ENCODE measurements at regions not wholly inside any gene's neighbourhood (a gene's known extent, or its start where the extent isn't known, plus 50 kb on each side); places are given as distances from the start of the nearest gene placed in this dataset.

DNA sequence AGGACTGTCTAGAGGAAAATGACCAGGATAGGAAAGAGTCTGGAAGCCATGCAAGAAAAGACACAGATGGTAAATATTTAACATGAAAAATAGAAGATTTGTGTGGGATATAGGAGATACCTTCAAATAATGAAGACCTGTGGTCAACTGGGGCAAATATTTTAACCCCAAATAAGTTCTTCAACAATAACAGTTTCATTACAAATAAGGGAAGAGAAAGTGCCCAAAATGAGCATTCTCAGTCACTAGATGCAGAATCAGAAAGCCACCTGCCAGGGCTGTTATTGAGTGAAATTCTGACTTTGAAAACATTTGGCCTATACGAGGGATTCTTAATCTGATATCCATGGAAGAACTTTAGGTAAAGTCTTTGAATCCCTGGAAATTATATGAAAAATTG is 231.2 kb upstream of the PLEKHG7 start:
- TF ChIP-seq, protein P1, sequence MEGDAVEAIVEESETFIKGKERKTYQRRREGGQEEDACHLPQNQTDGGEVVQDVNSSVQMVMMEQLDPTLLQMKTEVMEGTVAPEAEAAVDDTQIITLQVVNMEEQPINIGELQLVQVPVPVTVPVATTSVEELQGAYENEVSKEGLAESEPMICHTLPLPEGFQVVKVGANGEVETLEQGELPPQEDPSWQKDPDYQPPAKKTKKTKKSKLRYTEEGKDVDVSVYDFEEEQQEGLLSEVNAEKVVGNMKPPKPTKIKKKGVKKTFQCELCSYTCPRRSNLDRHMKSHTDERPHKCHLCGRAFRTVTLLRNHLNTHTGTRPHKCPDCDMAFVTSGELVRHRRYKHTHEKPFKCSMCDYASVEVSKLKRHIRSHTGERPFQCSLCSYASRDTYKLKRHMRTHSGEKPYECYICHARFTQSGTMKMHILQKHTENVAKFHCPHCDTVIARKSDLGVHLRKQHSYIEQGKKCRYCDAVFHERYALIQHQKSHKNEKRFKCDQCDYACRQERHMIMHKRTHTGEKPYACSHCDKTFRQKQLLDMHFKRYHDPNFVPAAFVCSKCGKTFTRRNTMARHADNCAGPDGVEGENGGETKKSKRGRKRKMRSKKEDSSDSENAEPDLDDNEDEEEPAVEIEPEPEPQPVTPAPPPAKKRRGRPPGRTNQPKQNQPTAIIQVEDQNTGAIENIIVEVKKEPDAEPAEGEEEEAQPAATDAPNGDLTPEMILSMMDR (conservative IDR thresholded peaks at IDR 0.05; ENCODE audit: low read depth, low read length) = no peak
- TF ChIP-seq EZH2 (IDR thresholded peaks at IDR 0.05; ENCODE audit: borderline replicate concordance, low read depth, low read length, poor library complexity, severe bottlenecking) = no peak

All from A673 (cell line).